ENCODE measurements at regions not wholly inside any gene's neighbourhood (a gene's known extent, or its start where the extent isn't known, plus 50 kb on each side); places are given as distances from the start of the nearest gene placed in this dataset.

GRCh38 chr7:32153006-32153405, 82.8 kb upstream of the PDE1C start:
- TF ChIP-seq CTCF (conservative IDR thresholded peaks at IDR 0.05 in 1 of 2, IDR thresholded peaks at IDR 0.05 in 1 of 2; ENCODE audit: extremely low read depth in 1 of 2, insufficient read depth in 1 of 2, low read depth in 1 of 2, low read length in 2 of 2) (no peak), EZH2 (IDR thresholded peaks at IDR 0.05; ENCODE audit: borderline replicate concordance, low read length) (no peak)
